Activated T-cell treated with anti-CD3 and anti-CD28 coated beads, Interleukin-2, amount 50 U/mL, for 72 hours (primary cell): ENCODE measurements at regions not wholly inside any gene's neighbourhood (a gene's known extent, or its start where the extent isn't known, plus 50 kb on each side); places are given as distances from the start of the nearest gene placed in this dataset.
"Not testable (repeated sequence)": the region's sequence is repeated elsewhere in the genome, so short reads cannot be mapped to it uniquely, and the experiment has no call there.

Experiments
- ATAC-seq, 2 donors: fragments of 150-1000 bp; cut with Tn5 transposase; replicated peaks in 1 of 2; 2 replicates each; pipeline ENCODE4 v1.10.0; 2021; ENCODE audit warnings: moderate library complexity in 2 of 2, mild to moderate bottlenecking in 1 of 2
- DNase-seq, 2 donors: peaks; one replicate each; pipeline ENCODE4 v3.0.0; 2021 to 2022; ENCODE audit warnings: mixed read lengths in 1 of 2
- H3K27ac Mint-ChIP-seq: one replicate; pipeline ENCODE4 v1.8.0; 2022; ENCODE audit warnings: mild to moderate bottlenecking, moderate library complexity, mixed read lengths
- H3K27me3 Mint-ChIP-seq: one replicate; pipeline ENCODE4 v1.8.0; 2022; ENCODE audit warnings: low read depth, mixed read lengths
- H3K36me3 Mint-ChIP-seq, 2 donors: one replicate each; pipeline ENCODE4 v1.8.0; 2022; ENCODE audit warnings: mixed read lengths in 2 of 2, mild to moderate bottlenecking in 1 of 2; ENCODE audit not compliant: insufficient read depth in 2 of 2
- H3K4me1 Mint-ChIP-seq: one replicate; pipeline ENCODE4 v1.8.0; 2022; ENCODE audit warnings: low read depth, mixed read lengths
- H3K4me3 Mint-ChIP-seq, 2 donors: one replicate each; pipeline ENCODE4 v1.8.0; 2022; ENCODE audit warnings: mild to moderate bottlenecking in 2 of 2, mixed read lengths in 2 of 2, moderate library complexity in 2 of 2
- H3K9me3 Mint-ChIP-seq, 2 donors: one replicate each; pipeline ENCODE4 v1.8.0; 2022; ENCODE audit warnings: mixed read lengths in 2 of 2

DNA sequence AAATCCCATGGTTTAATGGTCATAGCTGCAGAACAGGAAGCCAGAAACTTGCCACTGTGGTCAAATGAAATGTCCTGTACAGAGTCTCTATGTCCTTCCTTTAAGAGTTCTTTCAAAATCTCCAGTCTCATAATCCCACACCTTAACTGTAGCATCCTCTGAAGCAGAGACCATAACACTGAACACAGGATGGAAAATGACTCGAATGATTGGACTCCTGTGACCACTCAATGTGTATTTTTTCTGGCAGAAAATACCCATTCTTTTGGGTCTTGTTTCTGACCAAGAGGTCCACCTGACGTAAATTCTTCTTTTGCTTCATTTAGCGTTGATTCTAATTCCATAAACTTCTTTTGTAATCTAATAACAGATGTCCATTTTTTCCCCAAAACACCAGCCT, 181.4 kb upstream of the PLGLB2 start:
- not testable (repeated sequence) for H3K36me3 Mint-ChIP-seq, H3K4me3 Mint-ChIP-seq, H3K27me3 Mint-ChIP-seq, H3K9me3 Mint-ChIP-seq, ATAC-seq, H3K27ac Mint-ChIP-seq, DNase-seq
- H3K4me1 Mint-ChIP-seq, result peaks cover 19% of the 10 kb centered on the region

DNA sequence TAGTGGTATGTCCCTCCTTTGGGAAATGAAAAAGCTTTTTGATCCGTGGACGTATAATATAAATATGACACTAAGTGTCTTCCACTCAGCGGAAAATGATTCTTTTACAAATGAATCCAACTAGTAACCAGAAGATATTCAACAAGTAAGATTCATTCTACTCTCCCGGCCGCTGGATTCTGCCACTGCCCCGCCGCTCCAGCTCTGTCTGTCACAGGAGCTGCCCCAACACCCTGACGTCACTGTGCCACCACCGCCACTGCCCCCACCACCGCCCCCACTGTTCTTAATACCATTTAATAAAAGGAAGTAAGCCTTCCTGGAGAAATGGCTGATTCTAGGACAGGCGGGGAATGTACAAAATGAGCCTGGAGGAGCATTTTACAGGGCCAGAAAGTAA, 180.8 kb upstream of the PLGLB2 start:
- peaks cover 19% of the 10 kb centered on the region for H3K4me1 Mint-ChIP-seq
- DNase-seq, H3K9me3 Mint-ChIP-seq, H3K27ac Mint-ChIP-seq, H3K4me3 Mint-ChIP-seq, H3K36me3 Mint-ChIP-seq, H3K27me3 Mint-ChIP-seq, ATAC-seq: not testable (repeated sequence)

DNA sequence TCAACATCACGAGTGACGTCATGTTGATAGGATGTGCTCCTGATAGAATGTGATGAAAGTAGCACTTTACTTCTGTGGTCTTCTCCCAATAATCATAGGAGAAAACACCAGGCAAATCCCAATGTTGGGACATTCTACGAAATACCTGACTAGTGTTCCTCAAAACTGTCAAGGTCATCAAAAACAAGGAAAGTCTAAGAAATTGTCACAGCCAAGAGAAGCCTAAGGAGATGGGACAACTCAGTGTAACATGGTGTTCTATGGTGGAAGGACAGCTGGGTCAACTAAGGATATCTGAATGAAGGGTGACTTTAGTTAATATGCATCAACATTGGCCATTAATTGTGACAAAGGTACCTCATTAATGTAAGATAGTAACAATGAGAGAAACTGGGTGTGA, 180.0 kb upstream of the PLGLB2 start:
- not testable (repeated sequence) for H3K9me3 Mint-ChIP-seq, DNase-seq, ATAC-seq, H3K27me3 Mint-ChIP-seq, H3K36me3 Mint-ChIP-seq, H3K27ac Mint-ChIP-seq, H3K4me3 Mint-ChIP-seq
- H3K4me1 Mint-ChIP-seq, result peaks cover 19% of the 10 kb centered on the region

DNA sequence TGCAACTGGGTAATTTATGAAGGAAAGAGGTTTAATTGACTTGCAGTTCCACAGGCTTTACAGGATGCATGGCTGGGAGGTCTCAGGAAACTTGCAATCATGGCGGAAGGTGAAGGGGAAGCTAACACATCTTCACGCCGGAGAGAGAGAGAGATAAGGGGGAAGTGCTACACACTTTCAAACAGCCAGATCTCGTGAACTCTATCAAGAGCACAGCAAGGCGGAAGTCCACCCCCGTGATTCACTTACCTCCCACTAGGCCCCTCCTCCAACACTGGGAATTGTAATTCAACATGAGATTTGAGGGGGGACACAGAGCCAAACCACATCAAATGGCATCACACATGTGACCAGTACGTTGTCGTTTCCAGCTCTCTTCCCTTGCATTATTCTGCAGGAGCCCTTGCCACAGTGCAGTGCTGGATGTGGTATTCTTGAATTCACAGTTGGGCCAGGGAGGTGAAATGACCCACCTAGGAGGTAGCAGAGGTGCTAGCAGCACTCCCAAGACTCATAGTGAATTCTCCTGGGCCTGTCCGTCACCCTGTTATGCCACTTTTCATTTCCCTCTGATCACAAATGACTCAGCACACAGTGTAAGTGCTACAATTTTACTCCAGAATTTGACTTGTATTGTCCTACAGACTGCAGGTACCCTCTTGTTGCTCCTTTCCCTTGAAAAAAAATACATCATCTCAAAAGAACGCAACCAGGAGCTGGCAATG, 179.2 kb upstream of the PLGLB2 start:
- not testable (repeated sequence) for H3K36me3 Mint-ChIP-seq, DNase-seq, H3K27me3 Mint-ChIP-seq, H3K4me3 Mint-ChIP-seq, H3K9me3 Mint-ChIP-seq, H3K27ac Mint-ChIP-seq
- peaks cover 19% of the 10 kb centered on the region for H3K4me1 Mint-ChIP-seq
- ATAC-seq, result peak; percentile 57 to 61

DNA sequence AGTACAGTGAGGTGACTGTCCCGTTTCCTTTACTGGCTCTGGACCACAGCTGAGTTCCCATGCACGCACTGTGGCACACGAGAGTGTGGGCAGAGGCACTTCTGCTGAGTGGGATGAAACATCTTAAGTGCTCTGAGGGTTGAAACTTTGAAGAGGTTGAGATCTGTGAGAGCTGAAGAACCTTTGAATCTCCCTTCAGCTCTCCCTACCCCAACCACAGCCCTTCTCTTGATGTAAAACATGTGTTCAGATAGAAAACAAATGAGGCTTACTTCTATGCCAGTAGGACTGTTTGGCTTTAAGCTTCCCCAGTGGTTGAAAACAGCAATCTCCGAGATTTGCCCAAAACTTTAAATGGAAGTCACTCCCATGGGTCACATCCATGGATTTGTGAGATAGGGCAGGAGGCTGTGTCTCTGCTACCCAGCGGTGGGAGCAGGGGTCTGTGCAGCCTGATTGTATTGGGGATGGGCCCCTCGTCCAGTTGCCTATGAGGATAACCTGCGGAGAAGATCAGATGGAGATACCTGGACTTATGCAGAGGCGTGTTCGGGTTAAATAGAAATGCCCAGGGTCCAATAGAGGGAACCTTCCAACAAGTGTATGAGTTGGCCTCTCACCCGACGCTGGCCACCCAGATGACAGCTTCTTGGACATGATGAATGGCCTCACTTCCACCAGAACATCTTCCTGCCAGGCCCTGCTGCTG, 178.0 kb upstream of the PLGLB2 start:
- peaks cover 19% of the 10 kb centered on the region for H3K4me1 Mint-ChIP-seq
- peak; percentile 72 to 87 for ATAC-seq
- not testable (repeated sequence) for H3K27ac Mint-ChIP-seq, H3K27me3 Mint-ChIP-seq, H3K9me3 Mint-ChIP-seq, H3K36me3 Mint-ChIP-seq, DNase-seq
- H3K4me3 Mint-ChIP-seq, result peak overlapping the region; percentile 67 to 69

DNA sequence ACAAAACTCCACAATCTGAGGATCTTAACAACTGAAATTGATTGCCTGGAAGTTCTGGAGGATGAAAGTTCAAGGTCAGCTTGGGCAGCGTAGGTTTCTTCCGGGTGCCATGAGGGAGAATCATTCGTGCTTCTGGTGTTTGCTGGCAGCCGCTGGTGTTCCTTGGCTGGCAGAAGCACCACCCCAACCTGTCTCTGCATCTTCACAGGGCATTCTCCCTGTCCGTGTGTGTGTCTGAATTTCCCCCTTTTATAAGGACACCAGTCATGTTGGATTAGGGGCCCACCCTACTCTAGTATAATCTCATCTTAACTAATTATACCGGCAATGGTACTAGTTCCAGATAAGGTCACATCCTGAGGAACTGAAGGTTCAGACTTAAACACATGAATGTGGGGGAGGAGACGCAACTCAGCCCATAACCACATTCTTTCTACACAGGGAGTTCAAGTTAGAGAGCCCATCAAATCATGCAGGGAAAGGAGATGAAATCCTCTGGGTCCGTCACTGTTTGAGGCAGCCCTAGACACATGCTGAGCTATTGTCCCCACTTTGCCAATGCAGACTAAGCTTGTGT, 175.9 kb upstream of the PLGLB2 start:
- not testable (repeated sequence) for DNase-seq, H3K27ac Mint-ChIP-seq, H3K9me3 Mint-ChIP-seq, H3K4me3 Mint-ChIP-seq, H3K27me3 Mint-ChIP-seq, H3K36me3 Mint-ChIP-seq
- ATAC-seq, result peak in 1 of 2 donors; percentile 13
- H3K4me1 Mint-ChIP-seq, result peaks cover 24% of the 10 kb centered on the region

DNA sequence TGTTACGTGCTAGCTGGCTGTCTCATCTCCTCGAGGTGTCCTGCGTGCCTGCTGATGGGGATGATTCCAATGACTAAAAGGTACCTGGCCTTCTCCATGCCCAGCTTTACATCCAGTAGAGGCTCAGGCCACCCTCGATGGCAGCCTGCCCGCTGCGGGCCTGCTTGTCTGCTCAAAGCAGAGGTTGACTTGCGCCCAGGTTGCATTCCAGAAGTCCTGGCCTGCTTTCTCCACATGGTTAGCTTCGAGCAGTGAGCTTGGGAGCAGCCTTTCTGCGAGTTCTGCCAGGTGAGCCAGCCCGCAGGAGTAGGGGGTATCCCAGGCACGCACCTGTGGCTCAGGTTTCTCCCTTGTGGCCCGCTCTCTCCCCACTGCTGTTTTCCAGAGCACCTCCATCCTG, 175.0 kb upstream of the PLGLB2 start:
- not testable (repeated sequence) for H3K36me3 Mint-ChIP-seq, ATAC-seq, DNase-seq, H3K9me3 Mint-ChIP-seq, H3K27ac Mint-ChIP-seq, H3K27me3 Mint-ChIP-seq, H3K4me3 Mint-ChIP-seq
- peaks cover 24% of the 10 kb centered on the region for H3K4me1 Mint-ChIP-seq

DNA sequence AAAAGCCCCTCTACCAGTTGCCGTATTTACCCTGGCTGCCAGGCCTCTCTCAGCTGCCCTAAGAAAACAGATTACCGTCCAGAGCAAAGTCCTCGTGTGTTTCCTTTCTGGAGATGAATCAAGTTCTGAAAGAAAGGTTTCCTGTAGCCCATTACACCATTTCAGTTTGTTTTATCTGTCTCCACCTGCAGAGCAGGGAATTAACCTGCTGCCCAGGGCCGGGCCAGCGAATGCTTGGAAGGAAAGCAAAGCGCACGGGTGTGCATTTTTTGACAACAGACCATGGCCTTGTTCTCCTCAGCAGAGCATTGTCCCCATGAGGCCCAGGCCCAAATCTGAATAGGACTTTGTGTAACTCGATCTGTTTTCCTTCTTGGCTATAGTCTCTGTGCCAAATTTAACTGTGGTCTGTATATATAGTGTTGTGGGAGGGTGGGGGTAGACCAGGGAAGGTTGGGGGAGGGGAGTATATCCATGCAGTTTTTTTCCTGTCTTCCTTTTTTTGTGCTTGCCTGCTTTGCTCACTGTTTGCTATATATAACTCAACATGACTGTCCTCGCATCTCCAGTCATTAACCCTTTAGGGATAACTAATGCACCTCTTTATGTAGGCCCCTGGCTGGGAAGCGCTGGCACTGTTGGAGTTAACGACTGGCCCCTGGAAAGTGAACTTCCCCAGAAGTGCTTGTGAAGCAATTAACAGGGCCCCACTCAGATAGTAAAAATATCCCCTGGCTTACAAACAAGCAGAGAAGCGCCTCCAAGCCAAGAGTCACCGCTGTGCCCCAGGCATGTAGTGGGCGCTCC, 174.3 kb upstream of the PLGLB2 start:
- H3K36me3 Mint-ChIP-seq, H3K9me3 Mint-ChIP-seq, DNase-seq, H3K4me3 Mint-ChIP-seq, H3K27me3 Mint-ChIP-seq, ATAC-seq, H3K27ac Mint-ChIP-seq: not testable (repeated sequence)
- H3K4me1 Mint-ChIP-seq, result peaks cover 20% of the 10 kb centered on the region

DNA sequence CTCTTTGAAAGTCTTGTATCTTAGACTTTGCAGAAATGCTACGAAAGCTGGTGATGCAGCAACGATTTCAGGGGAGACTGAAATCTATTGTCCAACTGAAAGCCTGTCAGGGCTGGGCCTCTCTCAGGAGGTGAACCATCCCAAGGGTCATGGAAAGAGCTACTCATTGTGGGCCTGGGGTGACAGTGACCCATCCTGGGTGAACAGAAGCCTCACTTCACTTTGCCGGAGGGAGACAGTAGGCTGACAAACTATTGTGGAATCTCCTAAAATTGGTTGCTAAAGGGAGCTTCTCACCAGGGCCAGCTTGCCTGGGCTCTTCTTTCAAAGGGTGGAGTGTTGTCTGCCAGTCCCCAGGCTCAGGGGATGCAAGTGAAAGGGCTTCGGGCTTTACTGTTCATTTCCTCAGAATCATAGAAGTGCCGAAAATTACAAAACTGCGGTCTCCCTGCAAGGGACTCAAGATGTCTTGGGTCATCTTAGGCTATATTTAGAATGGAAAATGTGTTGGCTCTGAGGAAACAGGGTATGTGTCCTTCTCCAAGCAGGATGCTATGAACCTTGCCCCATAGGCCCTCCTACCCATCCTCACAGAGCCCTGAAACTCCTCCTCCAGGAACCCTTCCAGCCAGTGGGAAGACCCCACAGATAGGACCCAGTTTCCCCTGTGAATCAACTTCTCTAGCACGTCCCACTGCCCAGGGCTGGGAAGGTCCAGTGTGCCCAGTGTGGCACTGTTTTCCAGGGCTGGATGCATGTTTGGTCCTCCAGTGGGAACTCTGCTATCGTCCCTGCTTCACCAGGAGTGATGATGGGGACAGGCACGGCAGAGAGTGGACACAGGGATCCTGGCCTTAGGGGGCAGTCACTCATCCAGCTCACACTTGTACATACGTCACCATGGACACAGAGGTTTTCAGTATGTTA, 173.4 kb upstream of the PLGLB2 start:
- not testable (repeated sequence) for H3K36me3 Mint-ChIP-seq, DNase-seq, H3K9me3 Mint-ChIP-seq, ATAC-seq, H3K4me3 Mint-ChIP-seq, H3K27me3 Mint-ChIP-seq, H3K27ac Mint-ChIP-seq
- peaks cover 11% of the 10 kb centered on the region for H3K4me1 Mint-ChIP-seq

DNA sequence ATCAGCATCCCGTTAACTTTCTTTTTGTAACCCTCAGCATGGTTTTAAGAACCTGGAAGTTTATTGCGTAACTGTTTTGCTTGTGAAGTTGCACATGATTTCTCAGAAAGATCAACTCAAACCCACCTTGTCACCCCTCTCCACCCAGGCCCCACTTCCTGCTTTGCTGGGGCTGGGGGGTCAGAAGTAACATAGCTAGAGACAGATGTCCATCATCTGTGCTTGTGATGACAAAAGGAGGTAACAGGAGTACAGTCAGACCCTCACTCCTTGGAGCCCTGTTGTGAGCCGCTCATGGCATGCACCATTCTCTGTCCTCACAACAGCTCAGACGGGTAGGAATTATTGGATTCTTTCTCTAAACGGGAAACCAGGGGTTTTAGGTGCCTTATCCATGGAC, 172.7 kb upstream of the PLGLB2 start:
- ATAC-seq, result peak in 1 of 2 donors; percentile 19
- not testable (repeated sequence) for H3K4me3 Mint-ChIP-seq, H3K36me3 Mint-ChIP-seq, H3K27ac Mint-ChIP-seq, H3K9me3 Mint-ChIP-seq, H3K4me1 Mint-ChIP-seq, H3K27me3 Mint-ChIP-seq, DNase-seq

DNA sequence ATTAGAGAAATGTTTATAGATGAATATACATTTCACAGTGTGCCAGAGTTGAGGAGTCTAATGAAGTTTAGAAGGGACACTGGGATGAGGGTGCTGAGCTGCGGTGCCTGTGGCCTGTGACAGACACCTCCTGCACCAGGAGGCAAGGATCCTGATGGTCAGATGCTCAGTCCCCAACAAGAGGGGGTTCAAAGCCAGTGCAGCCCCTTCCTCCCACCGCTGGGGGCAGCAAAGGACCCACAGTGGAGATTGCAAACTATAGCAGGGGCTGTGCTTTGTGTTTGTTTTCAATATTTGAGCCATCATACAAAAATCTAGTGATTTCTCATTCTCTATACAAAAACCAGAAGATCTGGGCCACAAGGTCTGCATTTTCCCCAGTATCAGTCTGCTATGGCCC, 170.5 kb upstream of the PLGLB2 start:
- H3K9me3 Mint-ChIP-seq, H3K27ac Mint-ChIP-seq, H3K4me3 Mint-ChIP-seq, H3K27me3 Mint-ChIP-seq, H3K4me1 Mint-ChIP-seq, H3K36me3 Mint-ChIP-seq, DNase-seq: not testable (repeated sequence)
- peak in 1 of 2 donors; percentile 38 for ATAC-seq

DNA sequence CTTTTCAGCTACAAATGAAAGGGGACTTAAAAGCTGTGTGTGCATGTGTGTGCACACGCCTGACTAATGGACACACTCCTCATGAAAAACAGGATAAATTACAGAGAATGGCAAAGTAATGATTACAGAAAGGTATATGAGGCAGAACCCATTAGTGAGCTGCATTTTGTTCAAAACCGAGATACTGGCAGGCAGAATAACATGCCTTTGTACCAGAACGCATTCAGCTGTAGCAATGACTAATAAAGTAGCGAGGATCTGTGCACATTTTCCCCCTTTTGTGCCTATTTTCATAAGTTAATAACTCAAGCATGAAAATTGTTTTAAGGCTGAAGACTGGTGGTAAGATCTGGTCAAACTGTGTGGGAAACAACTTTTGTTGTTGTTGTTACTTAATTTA, 165.7 kb upstream of the PLGLB2 start:
- not testable (repeated sequence) for H3K27ac Mint-ChIP-seq, H3K27me3 Mint-ChIP-seq, ATAC-seq, H3K4me1 Mint-ChIP-seq, H3K36me3 Mint-ChIP-seq, H3K4me3 Mint-ChIP-seq, H3K9me3 Mint-ChIP-seq, DNase-seq
